Ovary (tissue), 7 donors: ENCODE measurements at regions not wholly inside any gene's neighbourhood (a gene's known extent, or its start where the extent isn't known, plus 50 kb on each side); places are given as distances from the start of the nearest gene placed in this dataset.

Experiments used
- DNase-seq, 5 donors: peaks; one replicate each; pipeline ENCODE4 v3.0.0-alpha.2; 2019 to 2020
- H3K27ac ChIP-seq, 2 donors: fragments of 200-600 bp; one replicate each; pipeline versions ENCODE4 v1.5.1 to v1.8.0; 2019 to 2022
- H3K27me3 ChIP-seq: fragments of 200-600 bp; one replicate; pipeline ENCODE4 v1.8.0; 2022
- H3K36me3 ChIP-seq: fragments of 200-600 bp; sonication (generic); one replicate; pipeline ENCODE4 v1.5.1; 2019
- H3K4me1 ChIP-seq: one replicate; pipeline ENCODE4 v1.8.1; 2013; ENCODE audit warnings: mild to moderate bottlenecking, moderate library complexity; ENCODE audit not compliant: insufficient read depth
- H3K4me3 ChIP-seq: fragments of 200-600 bp; sonication (generic); one replicate; pipeline ENCODE4 v1.5.1; 2017
- H3K9me3 ChIP-seq, 2 donors: fragments of 200-600 bp in 1 of 2; sonication (generic) in 1 of 2; one replicate each; pipeline versions ENCODE4 v1.5.1 to v1.8.1; 2013 to 2019; ENCODE audit warnings: mild to moderate bottlenecking in 1 of 2, moderate library complexity in 1 of 2
- CTCF ChIP-seq, 3 donors: fragments of 450-650 bp in 2 of 3; fragments of 200-600 bp in 1 of 3; IDR thresholded peaks; one replicate each; pipeline versions ENCODE4 v1.5.1 to v1.8.0; 2016 to 2022; ENCODE audit warnings: antibody characterized with exemption in 3 of 3, mild to moderate bottlenecking in 1 of 3
- EP300 ChIP-seq: sonication (generic); formaldehyde crosslinking; IDR thresholded peaks from one replicate; pipeline ENCODE4 v1.6.1; 2017; ENCODE audit warnings: antibody characterized with exemption
- POLR2A ChIP-seq: fragments of 450-650 bp; IDR thresholded peaks from one replicate; pipeline ENCODE4 v1.6.1; 2017; ENCODE audit warnings: antibody characterized with exemption, mild to moderate bottlenecking, moderate library complexity
- WGBS, 3 donors: extraction: QIAGEN DNeasy Blood & Tissue Kit in 1 of 3; methylation state at CpG; one replicate each; pipeline versions ENCODE4 v1.1.5 to v1.1.7; 2013 to 2017; 5-methylcytosine and 5-hydroxymethylcytosine counted together
- intact Hi-C, 4 donors: fragments of 100-400 bp; cut with DNase I; formaldehyde crosslinking; loops; one replicate each; pipeline versions ENCODE4 v1.11.0 to v1.15.1; 2022 to 2023
- donor health status: DM: no; HTN: no; CAD: no; lungs with moderate emphysema.
- donor health status: DM: no; HTN: no; CAD: no.
- donor health status: Bipolar disorder and iron deficiency.
- donor health status: DM: no; HTN: no; CAD: no.
- donor health status: DM: yes; HTN: yes; CAD: no.

GRCh38 chr1:222247811-222248310, 300.0 kb downstream of the HHIPL2 start:
- no peaks in the 10 kb centered on the region for H3K9me3 ChIP-seq
- no peak for DNase-seq
- no peaks in the 10 kb centered on the region for H3K4me1 ChIP-seq
- no peaks in the 10 kb centered on the region for H3K27me3 ChIP-seq
- H3K27ac ChIP-seq = no peak overlapping the region
- TF ChIP-seq EP300 (no peak), POLR2A (no peak), CTCF (IDR thresholded peaks at IDR 0.05) (no peak)
- H3K36me3 ChIP-seq = no peaks in the 10 kb centered on the region
- H3K4me3 ChIP-seq = no peak overlapping the region
- 68 to 84% (median 69%) methylated on average over 3 of the region's 3 CpGs for WGBS, 3 donors
- intact Hi-C loops = no loop called here

GRCh38 chr1:222247081-222247480, 300.8 kb downstream of the HHIPL2 start:
- no peaks in the 10 kb centered on the region for H3K9me3 ChIP-seq
- intact Hi-C loops = no loop called here
- no peak overlapping the region for H3K27ac ChIP-seq
- no peaks in the 10 kb centered on the region for H3K4me1 ChIP-seq
- H3K27me3 ChIP-seq = no peaks in the 10 kb centered on the region
- H3K4me3 ChIP-seq = no peak overlapping the region
- no peak for TF ChIP-seq POLR2A
- no peak for TF ChIP-seq EP300
- no peak for TF ChIP-seq CTCF (IDR thresholded peaks at IDR 0.05)
- 49 to 61% (median 54%) methylated on average over 1 of the region's 1 CpG for WGBS, 3 donors
- no peak for DNase-seq
- H3K36me3 ChIP-seq = no peaks in the 10 kb centered on the region

GRCh38 chr1:222243902-222244301, 304.0 kb downstream of the HHIPL2 start:
- H3K4me3 ChIP-seq = no peak overlapping the region
- H3K4me1 ChIP-seq = peaks cover 2% of the 10 kb centered on the region
- WGBS, 3 donors = 48 to 97% (median 51%) methylated on average over 2 of the region's 2 CpGs
- H3K27me3 ChIP-seq = no peaks in the 10 kb centered on the region
- intact Hi-C loops = no loop called here
- no peak for TF ChIP-seq POLR2A
- TF ChIP-seq CTCF (IDR thresholded peaks at IDR 0.05) = no peak
- TF ChIP-seq EP300 = no peak
- H3K27ac ChIP-seq = no peak overlapping the region
- no peaks in the 10 kb centered on the region for H3K9me3 ChIP-seq
- no peak for DNase-seq
- no peaks in the 10 kb centered on the region for H3K36me3 ChIP-seq

DNA sequence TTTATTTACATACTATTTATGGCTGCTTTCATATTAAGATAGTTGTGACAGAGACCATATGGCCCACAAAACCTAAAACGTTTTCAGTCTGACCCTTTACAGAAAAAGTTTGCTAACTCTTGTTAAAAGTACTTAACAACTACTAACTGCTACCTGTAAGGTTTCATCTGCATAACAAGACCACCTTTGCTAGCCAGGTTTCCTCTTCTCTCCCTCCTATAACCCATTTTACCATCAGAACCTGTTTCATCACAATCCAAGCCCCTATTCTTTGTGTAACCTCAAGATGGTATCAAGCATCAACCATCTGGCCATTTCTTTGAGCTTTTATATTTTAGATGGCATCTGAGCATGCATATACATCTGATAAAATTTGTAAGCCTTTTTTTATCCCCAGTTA, 305.4 kb downstream of the HHIPL2 start:
- H3K27ac ChIP-seq = no peak overlapping the region
- no peaks in the 10 kb centered on the region for H3K27me3 ChIP-seq
- no peaks in the 10 kb centered on the region for H3K9me3 ChIP-seq
- TF ChIP-seq POLR2A (no peak), CTCF (IDR thresholded peaks at IDR 0.05) (no peak), EP300 (no peak)
- peaks cover 2% of the 10 kb centered on the region for H3K4me1 ChIP-seq
- DNase-seq = no peak
- no peak overlapping the region for H3K4me3 ChIP-seq
- 8 to 23% (median 10%) methylated on average over 1 of the region's 1 CpG for WGBS, 3 donors
- no peaks in the 10 kb centered on the region for H3K36me3 ChIP-seq
- intact Hi-C loops = no loop called here
